A549 (cell line): ENCODE measurements at regions not wholly inside any gene's neighbourhood (a gene's known extent, or its start where the extent isn't known, plus 50 kb on each side); places are given as distances from the start of the nearest gene placed in this dataset.

Experiments used
- MAFK ChIP-seq: fragments of 450-650 bp; IDR thresholded peaks from 2 replicates; pipeline ENCODE4 v1.6.1; 2014; ENCODE audit not compliant: partially characterized antibody
- POLR2A ChIP-seq: IDR thresholded peaks from 2 replicates; pipeline ENCODE4 v1.6.1; 2012; ENCODE audit warnings: mild to moderate bottlenecking, low read length
- TF ChIP-seq, protein P1 (sequence below): fragments of >200 bp; sonication (Bioruptor Twin); formaldehyde crosslinking; IDR thresholded peaks from 3 replicates; pipeline ENCODE4 v1.5.1; 2016

- TF ChIP-seq MAFK (no peak), POLR2A (no peak)
- TF ChIP-seq, protein P1, sequence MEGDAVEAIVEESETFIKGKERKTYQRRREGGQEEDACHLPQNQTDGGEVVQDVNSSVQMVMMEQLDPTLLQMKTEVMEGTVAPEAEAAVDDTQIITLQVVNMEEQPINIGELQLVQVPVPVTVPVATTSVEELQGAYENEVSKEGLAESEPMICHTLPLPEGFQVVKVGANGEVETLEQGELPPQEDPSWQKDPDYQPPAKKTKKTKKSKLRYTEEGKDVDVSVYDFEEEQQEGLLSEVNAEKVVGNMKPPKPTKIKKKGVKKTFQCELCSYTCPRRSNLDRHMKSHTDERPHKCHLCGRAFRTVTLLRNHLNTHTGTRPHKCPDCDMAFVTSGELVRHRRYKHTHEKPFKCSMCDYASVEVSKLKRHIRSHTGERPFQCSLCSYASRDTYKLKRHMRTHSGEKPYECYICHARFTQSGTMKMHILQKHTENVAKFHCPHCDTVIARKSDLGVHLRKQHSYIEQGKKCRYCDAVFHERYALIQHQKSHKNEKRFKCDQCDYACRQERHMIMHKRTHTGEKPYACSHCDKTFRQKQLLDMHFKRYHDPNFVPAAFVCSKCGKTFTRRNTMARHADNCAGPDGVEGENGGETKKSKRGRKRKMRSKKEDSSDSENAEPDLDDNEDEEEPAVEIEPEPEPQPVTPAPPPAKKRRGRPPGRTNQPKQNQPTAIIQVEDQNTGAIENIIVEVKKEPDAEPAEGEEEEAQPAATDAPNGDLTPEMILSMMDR: no peak
Measured at GRCh38 chr9:28628031-28628430, 1054.8 kb upstream of the C9orf72 start.
